Right ventricle myocardium inferior (tissue), 1 donor: ENCODE measurements at regions not wholly inside any gene's neighbourhood (a gene's known extent, or its start where the extent isn't known, plus 50 kb on each side); places are given as distances from the start of the nearest gene placed in this dataset.
A peak's percentile ranks its signal among the peaks of the same experiment; 100 is the strongest.
"Not testable (repeated sequence)": the region's sequence is repeated elsewhere in the genome, so short reads cannot be mapped to it uniquely, and the experiment has no call there.

Experiments used
- ATAC-seq: fragments of 200-7000 bp; cut with Tn5 transposase; one replicate; pipeline ENCODE4 v1.9.1; 2020; ENCODE audit warnings: mild to moderate bottlenecking, moderate library complexity
- DNase-seq: peaks from one replicate; pipeline ENCODE4 v3.0.0; 2021; ENCODE audit errors: missing footprints
- intact Hi-C: fragments of 100-400 bp; cut with DNase I; formaldehyde crosslinking; loops from one replicate; pipeline ENCODE4 v1.11.0; 2022
- donor health status: DM: no; HTN: yes; CAD: no; lungs with severe emphysema.

DNA sequence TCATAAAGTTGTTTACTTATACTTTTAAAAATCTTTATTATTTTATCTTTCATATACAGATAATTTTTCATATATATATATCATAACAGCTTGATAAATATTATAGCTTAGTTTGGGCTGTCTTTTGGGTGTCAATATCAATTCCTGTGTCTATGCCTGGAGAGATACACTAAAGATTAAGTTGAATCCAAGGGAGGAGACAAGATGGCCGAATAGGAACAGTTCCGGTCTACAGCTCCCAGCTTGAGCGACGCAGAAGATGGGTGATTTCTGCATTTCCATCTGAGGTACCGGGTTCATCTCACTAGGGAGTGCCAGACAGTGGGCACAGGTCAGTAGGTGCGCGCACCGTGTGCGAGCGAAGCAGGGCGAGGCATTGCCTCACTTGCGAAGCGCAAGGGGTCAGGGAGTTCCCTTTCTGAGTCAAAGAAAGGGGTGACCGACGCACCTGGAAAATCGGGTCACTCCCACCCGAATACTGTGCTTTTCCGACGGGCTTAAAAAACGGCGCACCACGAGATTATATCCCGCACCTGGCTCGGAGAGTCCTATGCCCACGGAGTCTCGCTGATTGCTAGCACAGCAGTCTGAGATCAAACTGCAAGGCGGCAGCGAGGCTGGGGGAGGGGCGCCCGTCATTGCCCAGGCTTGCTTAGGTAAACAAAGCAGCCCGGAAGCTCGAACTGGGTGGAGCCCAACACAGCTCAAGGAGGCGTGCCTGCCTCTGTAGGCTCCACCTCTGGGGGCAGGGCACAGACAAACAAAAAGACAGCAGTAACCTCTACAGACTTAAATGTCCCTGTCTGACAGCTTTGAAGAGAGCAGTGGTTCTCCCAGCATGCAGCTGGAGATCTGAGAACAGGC, 388.8 kb upstream of the FAR2 start:
- DNase-seq, ATAC-seq, intact Hi-C loops: not testable (repeated sequence)

DNA sequence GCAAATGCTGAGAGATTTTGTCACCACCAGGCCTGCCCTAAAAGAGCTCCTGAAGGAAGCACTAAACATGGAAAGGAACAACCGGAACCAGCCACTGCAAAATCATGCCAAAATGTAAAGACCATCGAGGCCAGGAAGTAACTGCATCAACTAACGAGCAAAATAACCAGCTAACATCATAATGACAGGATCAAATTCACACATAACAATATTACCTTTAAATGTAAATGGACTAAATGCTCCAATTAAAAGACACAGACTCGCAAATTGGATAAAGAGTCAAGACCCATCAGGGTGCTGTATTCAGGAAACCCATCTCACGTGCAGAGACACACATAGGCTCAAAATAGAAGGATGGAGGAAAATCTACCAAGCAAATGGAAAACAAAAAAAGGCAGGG, 387.2 kb upstream of the FAR2 start:
- intact Hi-C loops, DNase-seq, ATAC-seq: not testable (repeated sequence)

DNA sequence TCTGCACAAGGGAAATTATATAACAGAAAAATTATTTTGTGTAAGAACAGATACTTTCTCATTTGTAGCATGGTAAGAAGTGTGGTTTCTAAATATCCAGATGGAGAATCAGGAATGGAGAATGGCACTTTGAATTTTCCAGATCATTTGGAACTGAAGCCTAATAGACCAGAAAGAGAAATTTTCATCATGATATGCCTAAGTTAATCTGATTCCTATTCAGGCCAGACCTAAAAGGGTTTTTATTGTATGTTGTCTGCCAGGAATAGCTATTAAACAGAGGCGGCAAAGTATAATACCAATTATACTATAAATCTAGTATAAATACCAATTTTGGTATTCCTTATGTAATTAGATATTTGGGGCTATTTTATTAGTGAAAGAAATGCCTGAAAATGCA, 382.7 kb upstream of the FAR2 start:
- ATAC-seq = no peak
- intact Hi-C loops = no loop called here
- no peak for DNase-seq

DNA sequence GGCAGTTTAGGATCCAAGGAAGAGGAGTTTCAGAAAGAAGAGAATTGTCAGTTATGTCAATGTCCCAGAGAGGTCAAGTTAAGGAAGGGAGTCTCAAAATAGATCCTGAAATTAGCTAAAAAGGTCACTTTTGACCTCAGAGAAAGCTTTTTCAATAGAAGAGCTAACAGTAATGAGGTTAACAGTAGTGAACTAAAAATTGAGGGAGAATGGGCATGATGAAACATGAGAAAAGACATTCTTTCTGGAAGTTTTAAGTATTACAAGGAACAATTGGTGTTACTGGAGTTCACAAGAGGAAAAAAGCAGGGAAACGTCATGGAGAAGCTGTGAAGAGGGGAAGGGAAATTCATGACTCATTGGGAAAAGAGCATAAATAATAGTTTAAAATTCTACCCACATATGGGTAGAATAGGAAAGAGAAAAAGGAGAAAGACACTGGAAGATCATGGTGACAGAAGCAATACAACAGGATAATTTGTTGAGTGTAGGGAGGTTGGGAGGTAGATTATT, 381.2 kb upstream of the FAR2 start:
- intact Hi-C loops = no loop called here
- DNase-seq (no peak), ATAC-seq (no peak)

GRCh38 chr12:28770322-28770721, 378.8 kb upstream of the FAR2 start:
- ATAC-seq (peak; percentile 56), DNase-seq (no peak)
- intact Hi-C loops = no loop called here

GRCh38 chr12:28771968-28772367, 377.1 kb upstream of the FAR2 start:
- intact Hi-C loops = no loop called here
- DNase-seq (no peak), ATAC-seq (no peak)

GRCh38 chr12:28775556-28775955, 373.5 kb upstream of the FAR2 start:
- ATAC-seq (no peak), DNase-seq (no peak)
- intact Hi-C loops = no loop called here

DNA sequence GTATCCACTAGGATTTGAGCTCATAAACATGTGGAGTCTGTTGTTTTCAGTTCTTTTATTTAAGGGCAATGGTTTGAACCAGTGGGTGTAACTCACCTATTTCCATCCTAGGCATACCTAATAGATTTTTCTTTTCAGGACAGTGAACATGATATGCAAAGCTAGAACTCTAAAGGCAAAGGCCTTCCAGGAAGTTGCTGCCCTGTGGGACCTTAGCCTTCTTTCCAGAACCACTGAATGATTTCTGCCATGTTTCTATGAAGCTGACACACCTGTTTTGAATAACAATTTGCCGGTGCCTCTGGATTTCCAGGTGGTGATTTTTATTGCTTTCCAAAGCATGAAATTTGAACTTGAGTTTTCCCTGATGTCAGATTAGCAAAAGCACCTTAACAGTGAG, 372.9 kb upstream of the FAR2 start:
- intact Hi-C loops = no loop called here
- no peak for ATAC-seq

DNA sequence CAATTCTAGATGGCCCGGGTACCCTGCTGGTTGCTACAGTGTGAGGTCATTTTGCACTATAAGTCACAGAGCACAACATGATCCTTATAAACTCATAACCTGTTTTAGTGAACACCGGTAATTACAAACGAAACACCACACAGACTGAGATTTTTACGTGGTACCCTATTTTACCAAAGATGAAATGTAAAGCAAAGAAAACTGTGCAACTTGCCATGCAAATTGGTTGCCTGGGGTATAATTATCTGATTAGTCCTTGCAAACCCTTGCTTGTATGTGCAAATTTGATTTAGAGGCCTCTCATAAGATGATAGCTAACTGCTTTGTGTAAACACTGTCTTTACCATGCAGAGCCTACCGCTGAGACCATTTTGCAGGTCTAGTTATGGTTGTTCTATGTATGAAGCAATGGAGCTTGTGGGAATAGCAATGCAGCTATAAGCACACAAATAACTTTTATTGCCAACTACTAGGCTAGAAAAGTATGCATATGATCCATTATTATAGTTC, 372.1 kb upstream of the FAR2 start:
- ATAC-seq (no peak), DNase-seq (no peak)
- intact Hi-C loops = no loop called here

More for the DNA sequence above, 372.9 kb upstream of the FAR2 start:
- DNase-seq = no peak

- intact Hi-C loops = no loop called here
- no peak for ATAC-seq
These were observed 371.3 kb upstream of the FAR2 start for GRCh38 chr12:28777603-28778365.

GRCh38 chr12:28780096-28780495, 369.0 kb upstream of the FAR2 start:
- ATAC-seq (no peak), DNase-seq (no peak)
- intact Hi-C loops = no loop called here

More at GRCh38 chr12:28777603-28778365, 371.3 kb upstream of the FAR2 start:
- no peak for DNase-seq

GRCh38 chr12:28780960-28781359, 368.1 kb upstream of the FAR2 start:
- ATAC-seq (no peak), DNase-seq (no peak)
- intact Hi-C loops = no loop called here

- intact Hi-C loops = no loop called here
- DNase-seq = no peak
- no peak for ATAC-seq
These were observed 367.1 kb upstream of the FAR2 start for GRCh38 chr12:28781671-28782652.

DNA sequence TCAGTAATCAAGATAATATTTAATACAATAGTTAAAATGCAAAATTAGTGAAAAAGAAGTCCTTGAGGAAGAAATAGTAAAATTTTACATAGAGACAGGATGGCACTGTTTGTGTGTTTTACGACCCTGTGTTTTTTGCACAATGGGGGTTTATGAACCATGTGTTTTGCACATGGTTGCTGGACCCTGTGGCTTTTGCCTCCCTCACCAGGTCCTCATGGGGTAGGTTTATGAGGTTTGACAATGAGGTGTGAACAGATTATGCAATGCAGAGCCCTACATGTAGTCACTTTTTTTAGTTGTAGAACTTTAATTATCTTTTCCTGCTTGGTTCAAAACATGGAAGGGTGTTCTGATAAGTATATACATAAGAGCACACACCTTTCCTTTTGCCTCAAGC, 366.3 kb upstream of the FAR2 start:
- intact Hi-C loops = no loop called here
- DNase-seq (no peak), ATAC-seq (no peak)

GRCh38 chr12:28787151-28787550, 361.9 kb upstream of the FAR2 start:
- DNase-seq = no peak
- intact Hi-C loops = no loop called here
- ATAC-seq = no peak

- ATAC-seq, intact Hi-C loops, DNase-seq: not testable (repeated sequence)
These were observed 360.8 kb upstream of the FAR2 start for GRCh38 chr12:28788256-28788655.

DNA sequence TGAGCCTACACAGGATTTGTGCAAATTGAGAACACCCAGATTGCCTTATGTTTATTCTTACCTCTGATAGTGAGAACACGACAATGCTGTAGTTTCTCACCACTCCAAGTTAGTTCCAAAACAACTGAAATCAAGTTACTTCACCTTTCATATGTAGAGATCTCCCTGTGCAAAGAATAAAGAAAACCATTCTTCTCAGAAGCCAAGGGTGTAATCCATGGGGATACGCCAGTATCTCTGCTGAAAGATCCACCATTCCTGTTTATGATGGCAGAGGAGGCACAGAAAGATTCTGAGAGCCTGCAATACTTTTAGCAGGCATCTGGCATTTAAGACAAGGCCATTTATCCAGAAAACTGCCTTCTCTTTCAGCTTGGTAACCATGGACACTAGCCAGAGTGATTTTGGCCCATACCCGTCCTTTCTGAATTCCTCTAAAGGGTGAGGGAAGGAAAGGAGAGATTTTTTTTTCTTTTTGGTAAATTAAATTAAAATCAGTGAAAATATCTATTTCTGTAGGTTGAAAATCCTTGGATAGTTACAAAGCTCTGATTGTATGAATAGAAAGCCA, 355.4 kb upstream of the FAR2 start:
- DNase-seq (no peak), ATAC-seq (no peak)
- intact Hi-C loops = no loop called here

GRCh38 chr12:28794211-28794610, 354.9 kb upstream of the FAR2 start:
- no peak for DNase-seq
- no peak for ATAC-seq
- intact Hi-C loops = no loop called here
